Sigmoid colon (tissue), 4 donors: ENCODE measurements at regions not wholly inside any gene's neighbourhood (a gene's known extent, or its start where the extent isn't known, plus 50 kb on each side); places are given as distances from the start of the nearest gene placed in this dataset.

Source experiments
- CTCF ChIP-seq, 4 experiments: fragments of 450-650 bp in 3 of 4; fragments of 200-600 bp in 1 of 4; IDR thresholded peaks; one replicate each; pipeline ENCODE4 v1.5.1; 2016 to 2019; ENCODE audit warnings: antibody characterized with exemption in 4 of 4, mild to moderate bottlenecking in 3 of 4, moderate library complexity in 2 of 4
- EP300 ChIP-seq, 4 donors: sonication (generic); formaldehyde crosslinking; IDR thresholded peaks; one replicate each; pipeline ENCODE4 v1.6.1; 2017; ENCODE audit warnings: antibody characterized with exemption in 4 of 4
- POLR2AphosphoS5 ChIP-seq, 4 donors: sonication (generic); formaldehyde crosslinking; IDR thresholded peaks; one replicate each; pipeline ENCODE4 v1.6.1; 2017; ENCODE audit warnings: antibody characterized with exemption in 4 of 4

- TF ChIP-seq EP300 (IDR thresholded peaks at IDR 0.05) = no peak
- TF ChIP-seq CTCF (IDR thresholded peaks at IDR 0.05) = no peak
- no peak for TF ChIP-seq POLR2AphosphoS5 (IDR thresholded peaks at IDR 0.05)
Measured at GRCh38 chr7:157467496-157468212, 130.8 kb downstream of the DNAJB6 start.
